GM21576 (cell line): ENCODE measurements at regions not wholly inside any gene's neighbourhood (a gene's known extent, or its start where the extent isn't known, plus 50 kb on each side); places are given as distances from the start of the nearest gene placed in this dataset.

ENCODE experiments used
- ATAC-seq: cut with Tn5 transposase; IDR thresholded peaks from one replicate; pipeline ENCODE4 v1.9.1; 2021; ENCODE audit warnings: mild to moderate bottlenecking, moderate library complexity; ENCODE audit not compliant: unreplicated experiment

GRCh38 chr21:16777041-16777720, 735.7 kb upstream of the CXADR start:
- ATAC-seq = no peak

GRCh38 chr21:16788584-16788983, 724.3 kb upstream of the CXADR start:
- ATAC-seq = no peak

GRCh38 chr21:16789636-16790035, 723.2 kb upstream of the CXADR start:
- ATAC-seq = no peak

- ATAC-seq = no peak
Observed at GRCh38 chr21:16792101-16792500, 720.7 kb upstream of the CXADR start.

GRCh38 chr21:16794950-16795349, 717.9 kb upstream of the CXADR start:
- ATAC-seq = no peak

GRCh38 chr21:16796776-16797175, 716.1 kb upstream of the CXADR start:
- no peak for ATAC-seq

GRCh38 chr21:16797540-16797939, 715.3 kb upstream of the CXADR start:
- ATAC-seq = no peak

- ATAC-seq = no peak
Observed at GRCh38 chr21:16797966-16798365, 714.9 kb upstream of the CXADR start.

- no peak for ATAC-seq
Observed at GRCh38 chr21:16800536-16801275, 712.1 kb upstream of the CXADR start.

GRCh38 chr21:16811011-16811410, 701.8 kb upstream of the CXADR start:
- no peak for ATAC-seq

GRCh38 chr21:16811970-16812369, 700.9 kb upstream of the CXADR start:
- ATAC-seq = no peak

GRCh38 chr21:16815243-16815642, 697.6 kb upstream of the CXADR start:
- no peak for ATAC-seq

- ATAC-seq = no peak
Observed at GRCh38 chr21:16821588-16821987, 691.3 kb upstream of the CXADR start.

GRCh38 chr21:16829532-16829931, 683.3 kb upstream of the CXADR start:
- ATAC-seq = no peak

- ATAC-seq = no peak
Observed at GRCh38 chr21:16832791-16833190, 680.1 kb upstream of the CXADR start.

GRCh38 chr21:16834791-16835190, 678.1 kb upstream of the CXADR start:
- no peak for ATAC-seq

- no peak for ATAC-seq
Observed at GRCh38 chr21:16837321-16837720, 675.5 kb upstream of the CXADR start.

GRCh38 chr21:16837721-16838120, 675.1 kb upstream of the CXADR start:
- ATAC-seq = no peak

GRCh38 chr21:16838331-16838730, 674.5 kb upstream of the CXADR start:
- no peak for ATAC-seq

- no peak for ATAC-seq
Observed at GRCh38 chr21:16840538-16840937, 672.3 kb upstream of the CXADR start.

- ATAC-seq = no peak
Observed at GRCh38 chr21:16841975-16842695, 670.7 kb upstream of the CXADR start.

GRCh38 chr21:16842696-16843035, 670.2 kb upstream of the CXADR start:
- no peak for ATAC-seq
